OCI-LY1 (cell line): ENCODE measurements at regions not wholly inside any gene's neighbourhood (a gene's known extent, or its start where the extent isn't known, plus 50 kb on each side); places are given as distances from the start of the nearest gene placed in this dataset.

Experiments
- H2AFZ ChIP-seq: fragments of 200-600 bp; sonication (generic), shearing (Covaris generic); 2 replicates; pipeline ENCODE4 v1.6.0; 2014; ENCODE audit warnings: antibody characterized with exemption, mild to moderate bottlenecking, low read length
- H3F3A ChIP-seq: fragments of 200-600 bp; sonication (generic), shearing (Covaris generic); 2 replicates; pipeline ENCODE4 v1.6.0; 2014; ENCODE audit warnings: mild to moderate bottlenecking, antibody characterized with exemption, low read length, moderate library complexity; ENCODE audit not compliant: insufficient read depth
- H3K27ac ChIP-seq: fragments of 200-600 bp; sonication (generic); 2 replicates; pipeline ENCODE4 v1.5.1; 2014; ENCODE audit warnings: low read length, mixed run types, mild to moderate bottlenecking, low read depth; ENCODE audit not compliant: poor library complexity, severe bottlenecking
- H3K27me3 ChIP-seq: fragments of 200-600 bp; sonication (generic); 2 replicates; pipeline ENCODE4 v1.6.0; 2014; ENCODE audit warnings: antibody characterized with exemption, mild to moderate bottlenecking, low read length, moderate library complexity; ENCODE audit not compliant: insufficient read depth
- H3K36me3 ChIP-seq: fragments of 200-600 bp; sonication (generic); 2 replicates; pipeline ENCODE4 v1.6.1; 2014; ENCODE audit warnings: mild to moderate bottlenecking, antibody characterized with exemption, low read length, moderate library complexity, mixed read lengths; ENCODE audit not compliant: insufficient read depth
- H3K4me1 ChIP-seq: fragments of 200-600 bp; sonication (generic); 2 replicates; pipeline ENCODE4 v1.5.1; 2014; ENCODE audit warnings: mild to moderate bottlenecking, low read length, moderate library complexity; ENCODE audit not compliant: insufficient read depth, severe bottlenecking
- H3K4me2 ChIP-seq: fragments of 200-600 bp; sonication (generic), shearing (Covaris generic); 2 replicates; pipeline ENCODE4 v1.6.1; 2014; ENCODE audit warnings: low read length
- H3K4me3 ChIP-seq: fragments of 200-600 bp; sonication (generic); 2 replicates; pipeline ENCODE4 v1.5.1; 2014; ENCODE audit warnings: low read length, low read depth, mild to moderate bottlenecking, mixed read lengths; ENCODE audit not compliant: poor library complexity, severe bottlenecking
- H3K79me2 ChIP-seq: fragments of 200-600 bp; shearing (Covaris generic); 2 replicates; pipeline ENCODE4 v1.6.1; 2016; ENCODE audit warnings: mixed run types, low read length, mixed read lengths; ENCODE audit not compliant: insufficient read depth
- H3K9ac ChIP-seq: fragments of 200-600 bp; sonication (generic), shearing (Covaris generic); 2 replicates; pipeline ENCODE4 v1.6.1; 2014; ENCODE audit warnings: mild to moderate bottlenecking, low read length, mixed read lengths
- H3K9me2 ChIP-seq: fragments of 200-600 bp; sonication (generic), shearing (Covaris generic); 2 replicates; pipeline ENCODE4 v1.6.1; 2014; ENCODE audit warnings: low read depth, mild to moderate bottlenecking, low read length, mixed read lengths
- H3K9me3 ChIP-seq: fragments of 200-600 bp; shearing (Covaris generic); 2 replicates; pipeline ENCODE4 v1.6.1; 2014; ENCODE audit warnings: low read length, mixed read lengths
- H4K20me1 ChIP-seq: fragments of 200-600 bp; sonication (generic), shearing (Covaris generic); 2 replicates; pipeline ENCODE4 v1.6.0; 2016; ENCODE audit warnings: mild to moderate bottlenecking, low read length; ENCODE audit not compliant: insufficient read depth
- EZH2 ChIP-seq: fragments of 200-600 bp; sonication (generic), shearing (Covaris generic); IDR thresholded peaks from 2 replicates; pipeline ENCODE4 v1.8.0; 2017; ENCODE audit warnings: borderline replicate concordance, mixed run types, mild to moderate bottlenecking, antibody characterized with exemption, low read length, moderate library complexity, mixed read lengths
- TF ChIP-seq, protein P1 (sequence below): fragments of 200-600 bp; sonication (generic), shearing (Covaris generic); IDR thresholded peaks from 2 replicates; pipeline ENCODE4 v1.5.1; 2017; ENCODE audit warnings: mild to moderate bottlenecking, antibody characterized with exemption, low read length, moderate library complexity, mixed read lengths

DNA sequence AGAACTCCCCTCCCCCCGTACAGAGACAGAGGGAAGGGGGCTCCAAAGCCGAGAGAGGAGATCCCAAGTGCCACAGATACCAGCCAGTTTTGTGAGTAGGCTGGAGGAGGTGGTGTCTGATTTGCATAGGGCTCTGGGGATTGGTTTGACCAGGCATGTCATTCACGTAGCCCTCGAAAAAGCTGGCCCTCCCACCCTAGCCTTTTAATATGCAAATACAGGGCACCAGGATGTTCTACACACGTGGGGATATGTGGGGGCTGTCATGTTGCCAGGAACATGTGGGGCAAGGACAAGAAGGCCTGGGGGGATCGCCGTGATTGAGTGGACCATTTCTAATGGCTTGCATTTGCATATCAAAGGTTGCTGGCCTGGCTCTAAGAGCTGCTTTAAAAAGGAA, 272.9 kb downstream of the PPP1R2C start:
- no peak for TF ChIP-seq EZH2
- TF ChIP-seq, protein P1, sequence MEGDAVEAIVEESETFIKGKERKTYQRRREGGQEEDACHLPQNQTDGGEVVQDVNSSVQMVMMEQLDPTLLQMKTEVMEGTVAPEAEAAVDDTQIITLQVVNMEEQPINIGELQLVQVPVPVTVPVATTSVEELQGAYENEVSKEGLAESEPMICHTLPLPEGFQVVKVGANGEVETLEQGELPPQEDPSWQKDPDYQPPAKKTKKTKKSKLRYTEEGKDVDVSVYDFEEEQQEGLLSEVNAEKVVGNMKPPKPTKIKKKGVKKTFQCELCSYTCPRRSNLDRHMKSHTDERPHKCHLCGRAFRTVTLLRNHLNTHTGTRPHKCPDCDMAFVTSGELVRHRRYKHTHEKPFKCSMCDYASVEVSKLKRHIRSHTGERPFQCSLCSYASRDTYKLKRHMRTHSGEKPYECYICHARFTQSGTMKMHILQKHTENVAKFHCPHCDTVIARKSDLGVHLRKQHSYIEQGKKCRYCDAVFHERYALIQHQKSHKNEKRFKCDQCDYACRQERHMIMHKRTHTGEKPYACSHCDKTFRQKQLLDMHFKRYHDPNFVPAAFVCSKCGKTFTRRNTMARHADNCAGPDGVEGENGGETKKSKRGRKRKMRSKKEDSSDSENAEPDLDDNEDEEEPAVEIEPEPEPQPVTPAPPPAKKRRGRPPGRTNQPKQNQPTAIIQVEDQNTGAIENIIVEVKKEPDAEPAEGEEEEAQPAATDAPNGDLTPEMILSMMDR: no peak
- Histone ChIP-seq H3K4me1 (no peaks in the 10 kb centered on the region), H3K36me3 (no peaks in the 10 kb centered on the region), H3K27me3 (no peaks in the 10 kb centered on the region), H3K4me2 (no peak overlapping the region), H3K4me3 (no peak overlapping the region), H3K79me2 (no peaks in the 10 kb centered on the region), H2AFZ (no peak overlapping the region), H4K20me1 (no peaks in the 10 kb centered on the region), H3F3A (no peaks in the 10 kb centered on the region), H3K9ac (no peak overlapping the region), H3K9me3 (no peaks in the 10 kb centered on the region), H3K27ac (no peak overlapping the region), H3K9me2 (no peaks in the 10 kb centered on the region)

DNA sequence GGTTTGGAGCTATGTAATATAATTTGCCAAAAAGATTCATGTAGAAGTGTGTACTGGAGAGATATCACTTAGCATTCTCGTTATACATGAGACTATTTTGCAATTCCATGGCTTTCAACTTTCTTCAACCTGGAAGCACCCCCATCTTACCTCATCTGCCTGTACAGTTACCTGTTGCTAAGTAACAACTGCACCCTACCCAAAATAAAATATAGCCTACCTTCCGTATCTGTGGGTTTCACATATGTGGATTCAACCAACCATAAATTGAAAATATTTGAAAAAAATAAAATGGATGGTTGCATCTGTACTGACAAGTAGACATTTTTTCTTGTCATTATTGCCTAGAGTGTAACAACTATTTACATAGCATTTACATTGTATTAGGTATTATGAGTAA, 278.3 kb downstream of the PPP1R2C start:
- Histone ChIP-seq H4K20me1 (no peaks in the 10 kb centered on the region), H3K36me3 (no peaks in the 10 kb centered on the region), H3K4me1 (peaks cover 5% of the 10 kb centered on the region), H3K9me3 (no peaks in the 10 kb centered on the region), H3K4me3 (no peak overlapping the region), H3K27me3 (no peaks in the 10 kb centered on the region), H3K27ac (no peak overlapping the region), H3K9ac (no peak overlapping the region), H3K79me2 (no peaks in the 10 kb centered on the region), H3K4me2 (no peak overlapping the region), H3F3A (no peaks in the 10 kb centered on the region), H2AFZ (no peak overlapping the region), H3K9me2 (no peaks in the 10 kb centered on the region)
- TF ChIP-seq EZH2: no peak
- TF ChIP-seq, protein P1: no peak

DNA sequence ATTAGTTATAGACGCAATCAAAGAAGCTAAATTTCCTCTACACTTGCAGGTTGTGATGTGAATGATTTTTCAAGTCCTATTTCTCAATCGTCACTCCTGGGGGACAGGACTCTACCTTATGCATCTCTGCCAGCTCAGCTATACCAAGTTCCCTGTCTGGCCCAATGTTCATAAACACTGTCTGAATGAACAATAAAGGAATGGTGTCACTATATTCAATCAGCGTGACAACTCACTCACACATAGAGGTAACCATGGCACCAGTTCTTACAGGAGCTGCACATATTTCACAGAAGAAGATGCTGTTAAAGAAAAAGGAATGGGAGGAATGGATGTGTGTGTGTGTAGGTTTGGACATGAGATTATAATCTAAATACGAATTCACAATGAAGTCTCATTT, 280.6 kb downstream of the PPP1R2C start:
- no peaks in the 10 kb centered on the region for H3K79me2 ChIP-seq
- H4K20me1 ChIP-seq: no peaks in the 10 kb centered on the region
- no peaks in the 10 kb centered on the region for H3K9me2 ChIP-seq
- no peak overlapping the region for H3K9ac ChIP-seq
- H3K4me1 ChIP-seq: peaks cover 5% of the 10 kb centered on the region
- H3K9me3 ChIP-seq: no peaks in the 10 kb centered on the region
- H3F3A ChIP-seq: no peaks in the 10 kb centered on the region
- H3K4me3 ChIP-seq: no peak overlapping the region
- no peaks in the 10 kb centered on the region for H3K36me3 ChIP-seq
- H3K27ac ChIP-seq: no peak overlapping the region
- TF ChIP-seq, protein P1: no peak
- no peak for TF ChIP-seq EZH2
- H3K4me2 ChIP-seq: no peak overlapping the region
- H3K27me3 ChIP-seq: no peaks in the 10 kb centered on the region
- H2AFZ ChIP-seq: no peak overlapping the region
